HL-60 (cell line): ENCODE measurements at regions not wholly inside any gene's neighbourhood (a gene's known extent, or its start where the extent isn't known, plus 50 kb on each side); places are given as distances from the start of the nearest gene placed in this dataset.

ENCODE experiments used
- CTCF ChIP-seq: IDR thresholded peaks from one replicate; pipeline ENCODE4 v1.5.1; 2011; ENCODE audit warnings: low read length, control low read depth, inconsistent platforms; ENCODE audit not compliant: insufficient read depth
- GABPA ChIP-seq: IDR thresholded peaks from 2 replicates; pipeline ENCODE4 v1.6.1; 2012; ENCODE audit warnings: low read depth
- POLR2AphosphoS5 ChIP-seq: IDR thresholded peaks from 2 replicates; pipeline ENCODE4 v1.6.1; 2012; ENCODE audit warnings: low read depth
- REST ChIP-seq: IDR thresholded peaks from 2 replicates; pipeline ENCODE4 v1.6.1; 2012; ENCODE audit warnings: low read depth; ENCODE audit not compliant: insufficient replicate concordance
- SPI1 ChIP-seq: IDR thresholded peaks from 2 replicates; pipeline ENCODE4 v1.6.1; 2012; ENCODE audit warnings: low read depth, mild to moderate bottlenecking, borderline replicate concordance

GRCh38 chr3:193914602-193915001 lies 221.3 kb upstream of the HES1 start:
- no peak for TF ChIP-seq CTCF
- no peak for TF ChIP-seq GABPA
- no peak for TF ChIP-seq POLR2AphosphoS5
- no peak for TF ChIP-seq REST
- TF ChIP-seq SPI1: no peak
